ENCODE measurements at regions not wholly inside any gene's neighbourhood (a gene's known extent, or its start where the extent isn't known, plus 50 kb on each side); places are given as distances from the start of the nearest gene placed in this dataset.

DNA sequence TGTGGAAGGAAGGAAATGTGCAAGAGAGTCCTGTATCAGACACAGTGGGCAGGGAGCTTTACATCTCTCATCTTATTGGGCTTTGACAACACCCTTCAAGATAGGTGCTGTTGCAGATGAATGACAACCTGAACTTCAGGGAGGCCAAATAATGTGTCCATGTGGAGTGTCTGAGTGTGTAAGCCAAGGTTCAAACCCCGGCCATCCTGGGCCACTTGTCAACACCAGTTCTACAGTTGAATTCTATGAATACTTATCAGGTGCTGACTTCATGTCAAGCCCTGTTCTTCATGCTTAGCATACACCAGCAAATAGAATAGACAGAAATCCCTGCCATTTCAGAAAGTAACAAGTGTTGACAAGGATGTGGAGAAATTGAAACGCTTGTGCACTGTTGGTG is 354.4 kb downstream of the KCNRG start:
- no peaks in the 10 kb centered on the region for H3K27me3 ChIP-seq (ENCODE audit: insufficient read depth, low read length)
- no peaks in the 10 kb centered on the region for H3K9me3 ChIP-seq (ENCODE audit: low read depth, low read length)
- H3K4me3 ChIP-seq (ENCODE audit: low read length), result no peak overlapping the region
- H3K4me1 ChIP-seq (ENCODE audit: insufficient read depth, low read length), result peaks cover 20% of the 10 kb centered on the region

DNA sequence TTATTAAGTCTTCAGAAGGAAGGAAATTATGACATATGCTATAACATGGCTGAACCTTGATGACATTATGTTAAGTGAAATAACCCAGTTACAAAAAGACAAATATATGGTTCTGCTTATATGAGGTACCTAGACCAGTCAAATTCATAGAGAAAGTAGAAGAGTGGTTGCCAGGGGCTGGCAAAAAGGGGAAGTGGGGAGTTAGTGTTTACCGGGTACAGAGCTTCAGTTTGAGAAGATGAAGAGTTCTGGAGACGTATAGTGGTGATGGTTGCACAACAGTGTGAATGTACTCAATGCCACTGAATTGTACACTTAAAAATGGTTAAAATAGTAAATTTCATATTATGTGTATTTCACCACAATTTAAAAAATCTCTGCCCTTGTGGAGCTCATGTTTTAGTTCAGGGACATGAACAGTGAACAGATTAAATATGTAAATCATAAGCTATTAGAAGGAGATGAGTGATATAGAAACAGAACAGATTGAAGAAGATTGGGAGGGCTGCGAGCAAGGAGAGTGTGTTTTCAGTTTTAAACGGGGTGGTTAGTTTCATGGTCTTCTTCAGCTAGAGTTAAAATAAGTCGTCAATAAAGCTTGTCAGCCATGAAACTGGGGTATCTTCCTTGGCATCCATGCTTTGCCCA is 355.2 kb downstream of the KCNRG start:
- Histone ChIP-seq H3K9me3 (ENCODE audit: low read depth, low read length) (no peaks in the 10 kb centered on the region), H3K27me3 (ENCODE audit: insufficient read depth, low read length) (no peaks in the 10 kb centered on the region), H3K4me3 (ENCODE audit: low read length) (no peak overlapping the region), H3K4me1 (ENCODE audit: insufficient read depth, low read length) (peaks cover 17% of the 10 kb centered on the region)

DNA sequence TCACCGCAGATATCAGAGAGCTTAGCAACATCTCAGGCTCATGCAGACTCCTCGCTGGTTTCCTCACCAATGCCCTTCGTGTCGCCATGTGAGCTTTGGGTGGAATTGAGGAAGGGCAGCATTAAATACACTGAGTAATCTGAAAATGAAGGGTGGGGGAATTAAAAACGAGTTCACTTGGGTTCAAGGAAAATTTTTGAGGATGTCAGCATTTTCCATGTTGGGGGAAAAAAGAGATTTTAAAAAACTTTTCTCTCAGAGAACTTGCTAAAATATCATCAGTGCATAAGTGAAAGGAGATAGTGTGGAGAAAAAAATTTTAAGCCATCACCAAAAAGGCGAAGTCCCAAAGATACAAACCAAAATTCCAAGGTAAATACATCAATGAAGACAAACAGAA is 359.3 kb downstream of the KCNRG start:
- Histone ChIP-seq H3K4me3 (ENCODE audit: low read length) (no peak overlapping the region), H3K4me1 (ENCODE audit: insufficient read depth, low read length) (peaks cover 9% of the 10 kb centered on the region), H3K27me3 (ENCODE audit: insufficient read depth, low read length) (no peaks in the 10 kb centered on the region), H3K9me3 (ENCODE audit: low read depth, low read length) (no peaks in the 10 kb centered on the region)

DNA sequence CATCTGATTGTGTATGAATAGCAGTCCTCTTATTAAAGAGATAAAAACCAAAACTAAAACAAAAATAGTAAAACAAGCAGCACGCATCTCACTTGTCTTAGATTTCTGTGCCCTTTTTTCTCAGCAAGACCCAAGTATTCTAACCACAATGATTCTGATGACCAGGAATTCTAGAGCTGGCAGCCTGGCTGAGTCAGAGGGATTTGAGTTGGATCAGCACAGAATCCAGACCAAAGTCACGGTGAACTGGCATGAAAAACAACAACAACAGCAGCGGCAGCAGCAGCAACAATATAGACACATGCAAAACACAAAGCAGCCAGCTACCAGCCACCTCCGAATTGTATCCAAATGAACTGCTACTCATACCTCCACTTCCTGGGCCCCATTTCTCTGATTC is 360.5 kb downstream of the KCNRG start:
- Histone ChIP-seq H3K4me3 (ENCODE audit: low read length) (no peak overlapping the region), H3K9me3 (ENCODE audit: low read depth, low read length) (peaks cover 5% of the 10 kb centered on the region), H3K4me1 (ENCODE audit: insufficient read depth, low read length) (peaks cover 4% of the 10 kb centered on the region), H3K27me3 (ENCODE audit: insufficient read depth, low read length) (no peaks in the 10 kb centered on the region)

DNA sequence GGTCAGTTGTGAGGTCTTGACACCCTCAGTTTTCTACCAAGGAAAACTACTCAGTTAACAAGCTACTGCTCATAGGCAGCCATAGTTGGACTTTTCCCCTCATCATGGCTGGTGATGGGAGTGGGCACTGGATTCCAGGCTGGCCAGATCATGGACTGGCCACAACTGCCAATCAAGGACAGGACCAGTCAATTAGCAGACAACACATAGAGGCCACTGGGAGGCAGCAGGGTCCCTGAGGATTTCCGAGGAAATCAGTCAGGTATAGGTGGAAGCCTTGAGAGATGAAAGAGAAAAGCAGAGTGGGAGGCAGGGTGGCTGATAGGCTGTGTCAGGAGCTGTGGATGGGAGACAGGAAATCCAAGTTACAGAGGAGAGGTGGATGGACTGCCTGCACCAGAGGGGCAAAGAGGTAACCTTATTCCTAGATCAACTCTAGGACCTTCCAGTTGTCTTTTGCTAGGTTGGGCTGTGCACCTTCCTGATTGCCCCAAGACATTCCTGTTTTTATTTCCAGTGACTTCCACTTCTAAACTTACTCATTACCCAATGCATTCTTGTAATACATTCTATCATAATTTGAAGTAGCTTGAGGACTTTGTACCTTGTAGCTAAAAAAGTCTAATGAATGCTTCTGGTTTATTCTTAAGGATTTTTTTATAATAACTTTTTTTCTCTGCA is 361.8 kb downstream of the KCNRG start:
- Histone ChIP-seq H3K4me1 (ENCODE audit: insufficient read depth, low read length) (no peaks in the 10 kb centered on the region), H3K27me3 (ENCODE audit: insufficient read depth, low read length) (no peaks in the 10 kb centered on the region), H3K9me3 (ENCODE audit: low read depth, low read length) (peaks cover 14% of the 10 kb centered on the region), H3K4me3 (ENCODE audit: low read length) (no peak overlapping the region)

DNA sequence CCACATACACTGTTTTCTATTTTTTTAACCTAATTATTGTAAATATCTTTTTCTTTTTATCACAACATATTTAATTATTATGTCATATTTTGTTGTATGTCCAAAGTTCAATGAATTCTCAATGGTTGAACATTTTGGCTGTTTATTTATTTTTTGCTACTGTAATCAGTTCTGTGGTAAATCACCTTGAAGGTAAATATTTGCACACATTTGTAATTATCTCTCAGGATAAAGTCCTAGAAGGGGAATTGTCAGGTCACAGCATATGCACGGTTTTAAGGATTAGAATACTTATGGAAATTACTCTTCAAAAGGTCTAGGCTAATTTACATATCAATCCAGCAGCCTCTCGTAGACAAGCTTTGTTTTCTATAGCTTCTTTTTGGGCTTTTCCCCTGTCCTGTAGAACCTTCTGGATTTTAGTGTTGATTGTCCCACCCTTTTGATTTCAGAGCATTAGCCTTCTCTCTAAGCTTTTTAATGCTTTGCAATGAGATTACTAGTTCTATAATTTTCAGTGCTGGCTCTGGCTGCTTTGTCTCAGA is 362.6 kb downstream of the KCNRG start:
- H3K4me1 ChIP-seq (ENCODE audit: insufficient read depth, low read length), result no peaks in the 10 kb centered on the region
- no peak overlapping the region for H3K4me3 ChIP-seq (ENCODE audit: low read length)
- no peaks in the 10 kb centered on the region for H3K27me3 ChIP-seq (ENCODE audit: insufficient read depth, low read length)
- peaks cover 14% of the 10 kb centered on the region for H3K9me3 ChIP-seq (ENCODE audit: low read depth, low read length)

DNA sequence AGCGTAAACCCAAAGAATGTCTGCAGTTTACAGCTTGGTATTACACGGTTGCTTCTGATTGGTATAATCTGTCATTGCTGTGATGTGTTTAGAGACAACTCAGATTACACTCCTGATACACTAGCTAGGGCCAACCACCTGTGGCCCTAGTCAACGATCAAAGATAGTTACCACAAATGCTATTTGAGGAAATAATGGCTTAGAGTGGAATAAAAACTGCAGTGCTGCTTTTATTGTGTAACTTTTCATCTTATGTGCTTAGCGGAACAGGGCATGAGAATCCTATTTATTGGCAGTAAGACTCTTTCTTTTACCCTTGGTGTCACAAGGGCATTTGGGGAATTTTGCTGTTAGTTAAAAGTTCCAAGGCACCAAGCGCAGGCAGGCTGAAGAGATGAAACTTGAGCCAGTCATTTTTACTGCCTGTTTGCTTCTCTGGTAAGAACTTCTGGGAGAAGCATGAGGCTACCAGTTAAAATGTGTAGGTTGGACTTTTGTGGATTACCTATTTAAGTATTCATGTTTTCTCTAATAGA is 363.3 kb downstream of the KCNRG start:
- Histone ChIP-seq H3K4me3 (ENCODE audit: low read length) (no peak overlapping the region), H3K4me1 (ENCODE audit: insufficient read depth, low read length) (no peaks in the 10 kb centered on the region), H3K9me3 (ENCODE audit: low read depth, low read length) (peaks cover 14% of the 10 kb centered on the region), H3K27me3 (ENCODE audit: insufficient read depth, low read length) (no peaks in the 10 kb centered on the region)

DNA sequence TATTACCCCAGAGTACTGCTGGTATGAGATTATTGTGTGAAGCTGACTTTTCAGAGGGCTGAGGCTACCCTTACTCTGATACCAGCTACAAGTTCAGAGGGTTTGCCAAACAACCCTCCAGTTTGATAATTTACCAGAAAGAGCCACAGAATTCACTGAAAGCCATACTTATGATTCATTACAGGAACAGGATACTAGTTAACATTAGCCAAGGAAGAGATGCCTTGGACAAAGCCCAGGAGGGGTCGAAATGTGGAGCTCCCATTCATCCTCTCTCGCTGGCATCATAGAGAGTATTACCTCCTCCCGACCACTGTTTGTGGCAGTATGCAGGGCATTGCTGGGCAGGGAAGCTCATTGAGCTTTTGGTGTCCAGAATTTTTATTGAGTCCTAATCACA is 364.3 kb downstream of the KCNRG start:
- Histone ChIP-seq H3K4me1 (ENCODE audit: insufficient read depth, low read length) (no peaks in the 10 kb centered on the region), H3K9me3 (ENCODE audit: low read depth, low read length) (peaks cover 14% of the 10 kb centered on the region), H3K27me3 (ENCODE audit: insufficient read depth, low read length) (no peaks in the 10 kb centered on the region), H3K4me3 (ENCODE audit: low read length) (no peak overlapping the region)

DNA sequence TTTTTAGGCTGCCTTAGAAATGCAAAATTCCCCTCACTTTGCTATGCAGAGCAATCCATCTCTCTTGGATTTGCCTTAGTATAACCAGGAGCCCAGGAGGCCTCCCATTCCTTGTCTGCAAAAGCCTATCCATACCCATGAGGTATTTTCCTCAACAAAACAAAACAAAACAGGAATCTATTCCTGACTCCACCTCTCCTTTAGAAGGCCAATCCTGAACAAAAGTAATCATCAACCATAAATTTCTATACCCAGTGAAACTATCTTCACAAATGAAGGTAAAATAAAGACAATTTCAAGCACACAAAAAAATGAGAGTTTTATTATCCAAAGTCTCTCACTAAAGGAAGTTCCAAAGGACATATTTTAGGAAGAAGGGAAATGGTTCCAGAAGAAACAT is 365.7 kb downstream of the KCNRG start:
- H3K27me3 ChIP-seq (ENCODE audit: insufficient read depth, low read length), result no peaks in the 10 kb centered on the region
- H3K4me1 ChIP-seq (ENCODE audit: insufficient read depth, low read length), result no peaks in the 10 kb centered on the region
- no peak overlapping the region for H3K4me3 ChIP-seq (ENCODE audit: low read length)
- H3K9me3 ChIP-seq (ENCODE audit: low read depth, low read length), result peaks cover 14% of the 10 kb centered on the region

DNA sequence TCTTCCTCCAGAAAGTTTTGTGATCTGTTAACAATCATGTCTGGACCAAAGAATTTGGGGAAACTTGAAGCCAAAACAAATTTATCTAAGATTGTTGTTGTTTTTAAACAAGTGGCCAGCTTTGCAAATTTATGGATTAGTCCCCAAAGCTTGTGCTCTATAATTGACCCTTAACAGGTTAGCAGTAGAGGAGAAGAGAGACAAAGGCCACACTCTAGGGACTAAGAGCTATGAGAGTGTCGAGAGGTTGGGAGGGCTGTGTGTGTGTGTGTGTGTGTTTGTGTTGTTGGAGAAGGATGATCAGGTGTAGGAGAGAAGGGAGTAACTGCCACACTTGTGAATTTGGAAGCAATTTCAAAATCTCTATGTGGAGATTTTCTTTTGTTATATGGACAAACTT is 367.3 kb downstream of the KCNRG start:
- Histone ChIP-seq H3K4me3 (ENCODE audit: low read length) (no peak overlapping the region), H3K27me3 (ENCODE audit: insufficient read depth, low read length) (no peaks in the 10 kb centered on the region), H3K9me3 (ENCODE audit: low read depth, low read length) (peaks cover 14% of the 10 kb centered on the region), H3K4me1 (ENCODE audit: insufficient read depth, low read length) (no peaks in the 10 kb centered on the region)

DNA sequence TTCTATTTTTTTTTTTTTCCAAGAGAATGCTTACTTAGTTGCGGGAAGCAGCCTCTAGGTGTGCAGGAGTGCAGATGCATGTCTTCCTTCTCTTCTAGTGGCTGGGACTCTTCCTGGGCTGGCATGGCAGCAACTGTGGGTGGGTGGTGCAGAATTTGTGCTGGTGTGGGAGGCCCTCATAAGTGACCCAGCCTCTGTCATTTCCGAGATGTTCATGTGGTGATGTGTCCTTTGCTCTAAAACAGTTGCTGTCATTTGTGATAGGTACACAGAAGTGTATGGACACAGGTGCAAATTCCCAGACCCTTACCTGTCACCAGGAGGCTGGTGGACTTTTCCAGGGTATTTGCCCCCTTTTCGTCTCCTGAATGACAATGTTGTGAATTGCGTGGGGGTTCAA is 367.7 kb downstream of the KCNRG start:
- no peaks in the 10 kb centered on the region for H3K27me3 ChIP-seq (ENCODE audit: insufficient read depth, low read length)
- H3K9me3 ChIP-seq (ENCODE audit: low read depth, low read length), result peaks cover 14% of the 10 kb centered on the region
- H3K4me1 ChIP-seq (ENCODE audit: insufficient read depth, low read length), result no peaks in the 10 kb centered on the region
- H3K4me3 ChIP-seq (ENCODE audit: low read length), result no peak overlapping the region

DNA sequence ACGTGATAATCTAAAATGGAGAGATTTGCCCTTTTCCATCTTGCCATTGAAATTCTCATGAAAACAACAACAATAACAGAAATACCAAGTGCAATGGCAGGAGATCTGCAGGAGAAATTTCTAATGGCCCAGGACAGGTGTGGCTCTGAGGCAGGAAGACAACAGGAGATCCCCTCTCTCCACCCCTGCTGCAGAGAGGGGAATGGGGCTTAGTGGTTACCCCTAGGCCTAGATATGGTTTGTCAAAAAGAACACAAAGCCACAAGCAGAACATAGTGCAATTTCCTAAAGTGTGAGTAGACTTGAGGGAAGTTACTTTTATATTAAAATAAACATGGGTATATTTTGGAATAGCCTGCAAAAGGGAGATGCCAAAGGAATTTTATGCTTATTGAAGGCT is 369.5 kb downstream of the KCNRG start:
- Histone ChIP-seq H3K9me3 (ENCODE audit: low read depth, low read length) (peaks cover 14% of the 10 kb centered on the region), H3K4me3 (ENCODE audit: low read length) (no peak overlapping the region), H3K27me3 (ENCODE audit: insufficient read depth, low read length) (no peaks in the 10 kb centered on the region), H3K4me1 (ENCODE audit: insufficient read depth, low read length) (no peaks in the 10 kb centered on the region)

DNA sequence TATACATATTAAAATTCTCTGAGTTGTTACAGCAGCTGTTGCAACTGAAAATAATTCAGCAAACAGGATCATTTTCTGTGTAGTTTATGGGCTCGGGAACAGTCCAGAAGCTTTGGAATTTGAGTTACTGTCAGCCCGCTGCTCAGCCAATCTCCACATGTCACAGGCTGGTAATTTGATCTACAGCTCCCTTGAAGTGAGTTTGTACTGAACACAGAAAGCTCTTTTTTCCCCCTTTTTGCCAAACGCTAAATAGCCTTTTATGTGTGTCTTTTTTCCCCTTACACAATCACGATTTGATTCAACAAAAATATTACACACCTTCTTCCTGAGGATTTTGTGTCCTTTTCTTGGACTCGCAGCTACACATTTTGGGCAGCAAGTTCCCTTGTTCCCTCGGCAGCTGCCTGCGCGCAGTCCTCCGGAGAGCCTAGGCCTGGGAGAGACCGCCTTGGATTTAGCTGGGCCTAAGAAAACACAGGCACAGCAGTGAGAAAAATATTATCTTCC is 371.4 kb downstream of the KCNRG start:
- Histone ChIP-seq H3K27me3 (ENCODE audit: insufficient read depth, low read length) (no peaks in the 10 kb centered on the region), H3K4me1 (ENCODE audit: insufficient read depth, low read length) (no peaks in the 10 kb centered on the region), H3K9me3 (ENCODE audit: low read depth, low read length) (peaks cover 2% of the 10 kb centered on the region), H3K4me3 (ENCODE audit: low read length) (no peak overlapping the region)

DNA sequence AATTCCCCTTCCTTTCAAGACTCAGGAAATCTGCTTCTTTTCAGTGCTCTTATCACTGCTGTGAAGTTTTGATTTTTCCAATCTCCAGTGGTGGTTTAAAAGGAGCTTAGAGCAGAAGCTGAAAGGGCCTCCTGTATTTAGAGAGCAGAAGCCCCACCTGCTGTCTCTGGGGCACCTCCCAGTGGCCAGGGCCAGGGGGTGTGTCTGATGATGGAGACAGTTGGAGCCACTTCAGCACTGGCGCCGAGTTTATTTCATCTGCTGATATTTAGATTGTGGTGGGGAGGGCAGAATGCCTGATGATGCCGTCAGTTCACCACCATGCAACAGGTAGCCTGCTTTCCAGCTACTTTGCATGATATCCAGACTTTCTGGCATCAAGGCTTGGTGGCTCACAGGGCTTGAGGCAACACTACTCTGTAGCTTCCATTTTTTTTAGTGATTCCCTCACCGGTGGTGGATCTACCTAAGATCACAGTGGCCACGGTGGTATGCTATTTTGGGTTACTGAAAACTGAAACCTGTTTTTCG is 371.9 kb downstream of the KCNRG start:
- Histone ChIP-seq H3K4me1 (ENCODE audit: insufficient read depth, low read length) (no peaks in the 10 kb centered on the region), H3K27me3 (ENCODE audit: insufficient read depth, low read length) (no peaks in the 10 kb centered on the region), H3K9me3 (ENCODE audit: low read depth, low read length) (no peaks in the 10 kb centered on the region), H3K4me3 (ENCODE audit: low read length) (no peak overlapping the region)

DNA sequence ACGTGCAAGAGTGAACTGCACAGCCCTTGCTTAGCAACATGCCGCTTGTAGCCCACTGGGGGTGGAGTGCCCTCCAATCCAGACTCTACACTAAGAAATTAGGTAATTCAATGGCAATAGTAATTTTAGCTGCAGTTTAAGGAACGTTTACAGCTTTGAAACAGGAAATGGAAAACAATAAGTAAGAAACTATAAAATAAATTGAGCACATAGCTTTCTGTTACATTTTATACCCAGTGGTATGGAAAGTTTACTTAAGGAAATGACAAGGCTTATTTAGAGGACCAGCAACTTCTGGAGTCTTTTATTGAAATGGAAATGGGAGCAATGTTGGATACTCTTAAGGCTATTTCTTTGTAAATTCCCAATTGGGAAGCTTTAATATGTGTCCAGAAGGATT is 373.2 kb downstream of the KCNRG start:
- no peak overlapping the region for H3K4me3 ChIP-seq (ENCODE audit: low read length)
- no peaks in the 10 kb centered on the region for H3K9me3 ChIP-seq (ENCODE audit: low read depth, low read length)
- H3K27me3 ChIP-seq (ENCODE audit: insufficient read depth, low read length), result no peaks in the 10 kb centered on the region
- no peaks in the 10 kb centered on the region for H3K4me1 ChIP-seq (ENCODE audit: insufficient read depth, low read length)

All from mononuclear cell (primary cell).